GM12891 (cell line): ENCODE measurements at regions not wholly inside any gene's neighbourhood (a gene's known extent, or its start where the extent isn't known, plus 50 kb on each side); places are given as distances from the start of the nearest gene placed in this dataset.

ENCODE experiments used
- POLR2A ChIP-seq: IDR thresholded peaks from 2 replicates; pipeline ENCODE4 v1.6.1; 2011; ENCODE audit warnings: low read depth, low read length, control low read depth
- POLR2AphosphoS5 ChIP-seq: IDR thresholded peaks from 2 replicates; pipeline ENCODE4 v1.6.1; 2011; ENCODE audit warnings: low read depth, low read length, control low read depth

- TF ChIP-seq POLR2A (no peak), POLR2AphosphoS5 (no peak)
Measured at GRCh38 chr11:116364348-116364747, 408.4 kb downstream of the BUD13 start.
